ENCODE measurements at regions not wholly inside any gene's neighbourhood (a gene's known extent, or its start where the extent isn't known, plus 50 kb on each side); places are given as distances from the start of the nearest gene placed in this dataset.

DNA sequence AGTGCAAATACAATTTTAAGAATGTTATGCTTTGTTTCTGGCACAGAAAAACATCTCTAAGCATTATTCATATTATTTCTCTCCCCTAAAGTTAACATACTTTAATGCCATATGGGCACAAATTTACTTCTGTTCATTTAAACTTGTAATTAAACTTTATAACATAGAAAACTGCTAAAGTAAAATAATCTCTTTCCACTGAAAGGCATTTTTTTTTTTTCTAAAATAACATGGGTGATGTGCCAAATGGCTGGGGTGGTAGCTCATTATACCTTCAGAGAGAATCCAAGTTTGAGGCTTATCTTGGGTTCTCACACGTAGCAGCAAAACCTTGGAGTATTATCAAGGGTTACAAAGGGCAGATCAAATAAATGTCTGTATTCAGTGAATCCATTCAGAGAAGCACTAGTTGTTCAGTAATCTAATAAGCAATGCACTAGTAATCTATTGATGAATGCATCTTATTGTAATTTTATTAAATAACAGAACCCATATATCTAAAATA, 257.6 kb upstream of the POU5F2 start:
- TF ChIP-seq, protein P1, sequence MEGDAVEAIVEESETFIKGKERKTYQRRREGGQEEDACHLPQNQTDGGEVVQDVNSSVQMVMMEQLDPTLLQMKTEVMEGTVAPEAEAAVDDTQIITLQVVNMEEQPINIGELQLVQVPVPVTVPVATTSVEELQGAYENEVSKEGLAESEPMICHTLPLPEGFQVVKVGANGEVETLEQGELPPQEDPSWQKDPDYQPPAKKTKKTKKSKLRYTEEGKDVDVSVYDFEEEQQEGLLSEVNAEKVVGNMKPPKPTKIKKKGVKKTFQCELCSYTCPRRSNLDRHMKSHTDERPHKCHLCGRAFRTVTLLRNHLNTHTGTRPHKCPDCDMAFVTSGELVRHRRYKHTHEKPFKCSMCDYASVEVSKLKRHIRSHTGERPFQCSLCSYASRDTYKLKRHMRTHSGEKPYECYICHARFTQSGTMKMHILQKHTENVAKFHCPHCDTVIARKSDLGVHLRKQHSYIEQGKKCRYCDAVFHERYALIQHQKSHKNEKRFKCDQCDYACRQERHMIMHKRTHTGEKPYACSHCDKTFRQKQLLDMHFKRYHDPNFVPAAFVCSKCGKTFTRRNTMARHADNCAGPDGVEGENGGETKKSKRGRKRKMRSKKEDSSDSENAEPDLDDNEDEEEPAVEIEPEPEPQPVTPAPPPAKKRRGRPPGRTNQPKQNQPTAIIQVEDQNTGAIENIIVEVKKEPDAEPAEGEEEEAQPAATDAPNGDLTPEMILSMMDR (IDR thresholded peaks at IDR 0.05) = no peak
- TF ChIP-seq POLR2A (IDR thresholded peaks at IDR 0.05) = no peak

All from lower leg skin (tissue), 3 donors.